ENCODE measurements at regions not wholly inside any gene's neighbourhood (a gene's known extent, or its start where the extent isn't known, plus 50 kb on each side); places are given as distances from the start of the nearest gene placed in this dataset.

- TF ChIP-seq ZNF274 (IDR thresholded peaks at IDR 0.05; ENCODE audit: low read depth, low read length): no peak
- no peak for TF ChIP-seq SUZ12 (IDR thresholded peaks at IDR 0.05; ENCODE audit: extremely low read depth, insufficient read depth, insufficient read length)
These were observed 358.2 kb upstream of the PDGFD start for GRCh38 chr11:104522123-104522522.
